ENCODE measurements at regions not wholly inside any gene's neighbourhood (a gene's known extent, or its start where the extent isn't known, plus 50 kb on each side); places are given as distances from the start of the nearest gene placed in this dataset.

DNA sequence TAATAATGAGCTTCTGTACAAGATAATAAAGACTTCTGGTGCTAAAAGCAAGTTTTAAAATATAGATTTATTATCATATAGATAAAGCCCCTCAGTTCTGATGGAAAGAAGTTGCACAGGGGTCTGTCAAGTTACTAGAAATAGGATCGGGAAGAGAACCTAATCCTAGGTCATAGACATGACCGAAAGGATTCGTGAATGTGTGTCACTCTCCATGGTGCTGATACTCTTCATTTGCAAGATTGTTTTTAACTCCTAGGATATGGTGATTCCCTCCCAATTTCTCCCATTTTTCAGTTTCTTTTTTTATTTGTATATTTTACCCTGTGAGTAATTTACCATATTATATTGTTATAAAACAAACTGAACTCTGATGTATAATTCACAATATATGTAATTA is 58.9 kb upstream of the CTNNA2 start:
- Histone ChIP-seq H4K20me1 (ENCODE audit: insufficient read depth) (no peaks in the 10 kb centered on the region), H3K36me3 (ENCODE audit: control insufficient read depth in 1 of 2, insufficient read depth in 2 of 2, low read length in 2 of 2) (no peaks in the 10 kb centered on the region), H3K4me3 (replicated peaks in 1 of 2; ENCODE audit: low read depth in 1 of 2, low read length in 2 of 2) (no peak overlapping the region), H3K4me1 (ENCODE audit: control insufficient read depth in 1 of 2, insufficient read depth in 2 of 2, low read length in 2 of 2) (no peaks in the 10 kb centered on the region), H3K79me2 (ENCODE audit: insufficient read depth, low read length) (no peaks in the 10 kb centered on the region), H3K4me2 (ENCODE audit: low read length) (no peak overlapping the region), H3K27ac (ENCODE audit: low read depth, low read length) (no peak overlapping the region), H3K9ac (ENCODE audit: low read length) (no peak overlapping the region), H3K9me2 (ENCODE audit: insufficient read depth) (no peaks in the 10 kb centered on the region), H3K9me3 (ENCODE audit: control insufficient read depth in 1 of 2, insufficient read depth in 1 of 2, low read depth in 1 of 2, low read length in 2 of 2) (peaks cover 19 to 27% of the 10 kb centered on the region in 2 experiments; a peak in 2 of 4 replicates), H2AFZ (ENCODE audit: low read depth, low read length, poor library complexity, severe bottlenecking) (no peak overlapping the region), H3K27me3 (ENCODE audit: insufficient read depth, low read length) (no peaks in the 10 kb centered on the region)
- ChIA-PET POLR2A (no interaction called here), RAD21 (ENCODE audit: low non-redundant PET in 1 of 2, low total read pairs in 2 of 2, uncharacterized antibody in 2 of 2, unreplicated experiment in 2 of 2) (no interaction called here), CTCF (no interaction called here)
- intact Hi-C loops (cut with micrococcal nuclease), result no loop called here
- ATAC-seq, result no peak
- TF ChIP-seq, protein P1, sequence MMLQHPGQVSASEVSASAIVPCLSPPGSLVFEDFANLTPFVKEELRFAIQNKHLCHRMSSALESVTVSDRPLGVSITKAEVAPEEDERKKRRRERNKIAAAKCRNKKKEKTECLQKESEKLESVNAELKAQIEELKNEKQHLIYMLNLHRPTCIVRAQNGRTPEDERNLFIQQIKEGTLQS (IDR thresholded peaks at IDR 0.05), result no peak
- TF ChIP-seq REST (IDR thresholded peaks at IDR 0.05; ENCODE audit: low read depth), result peak; percentile 18; the same call in 1 of the 2 replicates
- BruUV-seq (replicated peaks), result no TSS peak
- no peak for DNase-seq (ENCODE audit: low read depth, low spot score)

DNA sequence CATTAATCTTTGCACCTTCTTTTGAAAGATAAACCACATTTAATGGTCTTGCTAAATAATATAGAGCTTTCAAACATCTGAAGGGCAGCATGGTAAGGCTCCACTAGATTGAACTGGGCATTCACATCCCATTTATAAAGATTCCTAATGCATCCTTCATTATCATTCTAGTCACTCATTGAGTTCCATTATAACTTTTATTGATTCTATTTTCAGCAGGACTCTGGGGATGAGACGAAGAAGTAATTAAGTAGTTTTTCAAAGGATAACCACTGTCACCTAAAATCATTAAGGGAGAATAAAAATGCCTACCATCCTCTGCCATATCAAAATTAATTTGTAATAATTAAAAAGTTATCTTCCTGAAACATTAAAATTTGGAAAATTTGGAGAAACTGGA is 60.2 kb upstream of the CTNNA2 start:
- no peaks in the 10 kb centered on the region for H4K20me1 ChIP-seq (ENCODE audit: insufficient read depth)
- peaks cover 22 to 29% of the 10 kb centered on the region in 2 experiments for H3K9me3 ChIP-seq (ENCODE audit: control insufficient read depth in 1 of 2, insufficient read depth in 1 of 2, low read depth in 1 of 2, low read length in 2 of 2)
- intact Hi-C loops (cut with micrococcal nuclease), result no loop called here
- BruUV-seq (replicated peaks), result no TSS peak
- DNase-seq (ENCODE audit: low read depth, low spot score) (no peak), ATAC-seq (no peak)
- H3K9ac ChIP-seq (ENCODE audit: low read length), result no peak overlapping the region
- no peaks in the 10 kb centered on the region for H3K4me1 ChIP-seq (ENCODE audit: control insufficient read depth in 1 of 2, insufficient read depth in 2 of 2, low read length in 2 of 2)
- H3K79me2 ChIP-seq (ENCODE audit: insufficient read depth, low read length), result no peaks in the 10 kb centered on the region
- H3K36me3 ChIP-seq (ENCODE audit: control insufficient read depth in 1 of 2, insufficient read depth in 2 of 2, low read length in 2 of 2), result no peaks in the 10 kb centered on the region
- no peak overlapping the region for H3K27ac ChIP-seq (ENCODE audit: low read depth, low read length)
- ChIA-PET RAD21 (ENCODE audit: low non-redundant PET in 1 of 2, low total read pairs in 2 of 2, uncharacterized antibody in 2 of 2, unreplicated experiment in 2 of 2) (no interaction called here), CTCF (no interaction called here), POLR2A (no interaction called here)
- no peaks in the 10 kb centered on the region for H3K9me2 ChIP-seq (ENCODE audit: insufficient read depth)
- no peak overlapping the region for H3K4me3 ChIP-seq (replicated peaks in 1 of 2; ENCODE audit: low read depth in 1 of 2, low read length in 2 of 2)
- no peak overlapping the region for H2AFZ ChIP-seq (ENCODE audit: low read depth, low read length, poor library complexity, severe bottlenecking)
- H3K4me2 ChIP-seq (ENCODE audit: low read length), result no peak overlapping the region
- H3K27me3 ChIP-seq (ENCODE audit: insufficient read depth, low read length), result no peaks in the 10 kb centered on the region
- TF ChIP-seq JUND (IDR thresholded peaks at IDR 0.05) (no peak), POLR2A (IDR thresholded peaks at IDR 0.05; ENCODE audit: borderline replicate concordance, extremely low read depth, insufficient read depth, insufficient read length) (no peak), ELF1 (IDR thresholded peaks at IDR 0.05; ENCODE audit: borderline replicate concordance, low read depth) (no peak), SRF (IDR thresholded peaks at IDR 0.05; ENCODE audit: low read depth) (no peak), CBX3 (IDR thresholded peaks at IDR 0.05; ENCODE audit: low read depth) (no peak), ZNF274 (IDR thresholded peaks at IDR 0.05; ENCODE audit: low read depth, low read length) (no peak), YY1 (IDR thresholded peaks at IDR 0.05; ENCODE audit: extremely low read depth, insufficient replicate concordance, low read depth, low read length) (no peak), EZH2phosphoT487 (IDR thresholded peaks at IDR 0.05; ENCODE audit: borderline replicate concordance) (no peak)
- TF ChIP-seq, protein P2, sequence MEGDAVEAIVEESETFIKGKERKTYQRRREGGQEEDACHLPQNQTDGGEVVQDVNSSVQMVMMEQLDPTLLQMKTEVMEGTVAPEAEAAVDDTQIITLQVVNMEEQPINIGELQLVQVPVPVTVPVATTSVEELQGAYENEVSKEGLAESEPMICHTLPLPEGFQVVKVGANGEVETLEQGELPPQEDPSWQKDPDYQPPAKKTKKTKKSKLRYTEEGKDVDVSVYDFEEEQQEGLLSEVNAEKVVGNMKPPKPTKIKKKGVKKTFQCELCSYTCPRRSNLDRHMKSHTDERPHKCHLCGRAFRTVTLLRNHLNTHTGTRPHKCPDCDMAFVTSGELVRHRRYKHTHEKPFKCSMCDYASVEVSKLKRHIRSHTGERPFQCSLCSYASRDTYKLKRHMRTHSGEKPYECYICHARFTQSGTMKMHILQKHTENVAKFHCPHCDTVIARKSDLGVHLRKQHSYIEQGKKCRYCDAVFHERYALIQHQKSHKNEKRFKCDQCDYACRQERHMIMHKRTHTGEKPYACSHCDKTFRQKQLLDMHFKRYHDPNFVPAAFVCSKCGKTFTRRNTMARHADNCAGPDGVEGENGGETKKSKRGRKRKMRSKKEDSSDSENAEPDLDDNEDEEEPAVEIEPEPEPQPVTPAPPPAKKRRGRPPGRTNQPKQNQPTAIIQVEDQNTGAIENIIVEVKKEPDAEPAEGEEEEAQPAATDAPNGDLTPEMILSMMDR (IDR thresholded peaks at IDR 0.05 in 2 of 3, conservative IDR thresholded peaks at IDR 0.05 in 1 of 3; ENCODE audit: borderline replicate concordance in 1 of 3, insufficient read depth in 1 of 3, low read depth in 2 of 3, low read length in 2 of 3), result no peak
- TF ChIP-seq, protein P3, sequence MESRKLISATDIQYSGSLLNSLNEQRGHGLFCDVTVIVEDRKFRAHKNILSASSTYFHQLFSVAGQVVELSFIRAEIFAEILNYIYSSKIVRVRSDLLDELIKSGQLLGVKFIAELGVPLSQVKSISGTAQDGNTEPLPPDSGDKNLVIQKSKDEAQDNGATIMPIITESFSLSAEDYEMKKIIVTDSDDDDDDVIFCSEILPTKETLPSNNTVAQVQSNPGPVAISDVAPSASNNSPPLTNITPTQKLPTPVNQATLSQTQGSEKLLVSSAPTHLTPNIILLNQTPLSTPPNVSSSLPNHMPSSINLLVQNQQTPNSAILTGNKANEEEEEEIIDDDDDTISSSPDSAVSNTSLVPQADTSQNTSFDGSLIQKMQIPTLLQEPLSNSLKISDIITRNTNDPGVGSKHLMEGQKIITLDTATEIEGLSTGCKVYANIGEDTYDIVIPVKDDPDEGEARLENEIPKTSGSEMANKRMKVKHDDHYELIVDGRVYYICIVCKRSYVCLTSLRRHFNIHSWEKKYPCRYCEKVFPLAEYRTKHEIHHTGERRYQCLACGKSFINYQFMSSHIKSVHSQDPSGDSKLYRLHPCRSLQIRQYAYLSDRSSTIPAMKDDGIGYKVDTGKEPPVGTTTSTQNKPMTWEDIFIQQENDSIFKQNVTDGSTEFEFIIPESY (IDR thresholded peaks at IDR 0.05; ENCODE audit: extremely low read depth, insufficient replicate concordance, low read length), result no peak
- TF ChIP-seq, protein P1 (IDR thresholded peaks at IDR 0.05), result no peak

Data from HCT116 (cell line).